ENCODE measurements at regions not wholly inside any gene's neighbourhood (a gene's known extent, or its start where the extent isn't known, plus 50 kb on each side); places are given as distances from the start of the nearest gene placed in this dataset.

GRCh38 chr7:41103331-41103730 is 599.6 kb downstream of the INHBA start:
- POLR2A ChIA-PET (ENCODE audit: partially characterized antibody): no interaction called here
- Histone ChIP-seq H3K14ac (ENCODE audit: insufficient read length) (no peak overlapping the region), H3K56ac (replicated peaks; ENCODE audit: insufficient read length, low read depth, low read length) (no peak overlapping the region), H3K4me3 (ENCODE audit: extremely low read depth in 1 of 4, insufficient read depth in 2 of 4, low read depth in 3 of 4, low read length in 4 of 4) (no peak overlapping the region), H3K27me3 (replicated peaks in 1 of 4; ENCODE audit: control insufficient read depth in 3 of 4, extremely low read depth in 1 of 4, insufficient read depth in 3 of 4, low read length in 3 of 4) (peaks cover 0 to 1% (median 0%) of the 10 kb centered on the region in 4 experiments; a peak in 1 of 7 replicates), H3K79me2 (ENCODE audit: control insufficient read depth in 1 of 2, insufficient read depth in 2 of 2, low read length in 2 of 2) (no peaks in the 10 kb centered on the region), H3K4me2 (ENCODE audit: insufficient read depth in 1 of 2, low read depth in 2 of 2, low read length in 2 of 2) (no peak overlapping the region), H2BK120ac (replicated peaks; ENCODE audit: low read depth, low read length) (no peak overlapping the region), H2BK15ac (ENCODE audit: low read length) (no peak overlapping the region), H3K18ac (ENCODE audit: extremely low read depth, low read length) (no peak overlapping the region), H3K9ac (replicated peaks in 1 of 4; ENCODE audit: extremely low read depth in 1 of 4, low read depth in 3 of 4, low read length in 3 of 4) (no peak overlapping the region), H4K5ac (ENCODE audit: insufficient read length, low read depth, low read length) (no peak overlapping the region), H2BK20ac (ENCODE audit: low read length) (no peak overlapping the region), H3K4ac (replicated peaks; ENCODE audit: insufficient read length, low read depth, low read length) (no peak overlapping the region), H3K9me3 (ENCODE audit: insufficient read depth in 2 of 2, low read depth in 1 of 2, low read length in 1 of 2) (no peaks in the 10 kb centered on the region), H3K4me1 (replicated peaks in 1 of 4; ENCODE audit: control insufficient read depth in 3 of 4, insufficient read depth in 4 of 4, low read length in 3 of 4) (no peaks in the 10 kb centered on the region), H3K79me1 (ENCODE audit: low read depth, low read length) (no peaks in the 10 kb centered on the region), H2AFZ (ENCODE audit: low read length) (no peak overlapping the region), H3K36me3 (ENCODE audit: control insufficient read depth in 2 of 4, insufficient read depth in 4 of 4, low read length in 3 of 4) (no peaks in the 10 kb centered on the region), H4K20me1 (replicated peaks in 1 of 2; ENCODE audit: control insufficient read depth in 1 of 2, insufficient read depth in 2 of 2, low read length in 2 of 2) (no peaks in the 10 kb centered on the region), H4K91ac (replicated peaks; ENCODE audit: insufficient read length, low read length) (no peak overlapping the region), H2BK12ac (ENCODE audit: low read depth, low read length) (no peak overlapping the region), H3K23me2 (ENCODE audit: low read depth, low read length) (no peaks in the 10 kb centered on the region), H2BK5ac (ENCODE audit: low read depth, low read length) (no peak overlapping the region), H3K23ac (ENCODE audit: insufficient read length) (no peak overlapping the region), H2AK5ac (ENCODE audit: low read depth, low read length) (no peak overlapping the region), H3K27ac (ENCODE audit: low read depth, low read length) (no peak overlapping the region), H4K8ac (ENCODE audit: extremely low read depth, insufficient read depth, low read length) (no peak overlapping the region)
- CTCF ChIA-PET (ENCODE audit: partially characterized antibody): interaction anchor here (1.1 kb wide), 1 partner anchor 607 kb away, joined by 3 read pairs; no protein-coding TSS in a partner anchor
- DNase-seq (ENCODE audit: low read depth in 1 of 2, low spot score in 2 of 2) (no peak), FAIRE-seq (no peak)
- no peak for TF ChIP-seq YY1 (IDR thresholded peaks at IDR 0.05; ENCODE audit: low read depth, low read length)
- TF ChIP-seq EGR1 (IDR thresholded peaks at IDR 0.05; ENCODE audit: borderline replicate concordance, low read depth, low read length): no peak
- TF ChIP-seq CHD2 (IDR thresholded peaks at IDR 0.05; ENCODE audit: low read length): no peak
- TF ChIP-seq EZH2 (IDR thresholded peaks at IDR 0.05; ENCODE audit: low read depth, low read length, severe bottlenecking): no peak
- TF ChIP-seq, protein P1, sequence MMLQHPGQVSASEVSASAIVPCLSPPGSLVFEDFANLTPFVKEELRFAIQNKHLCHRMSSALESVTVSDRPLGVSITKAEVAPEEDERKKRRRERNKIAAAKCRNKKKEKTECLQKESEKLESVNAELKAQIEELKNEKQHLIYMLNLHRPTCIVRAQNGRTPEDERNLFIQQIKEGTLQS (IDR thresholded peaks at IDR 0.05; ENCODE audit: insufficient read depth, low read depth, low read length): no peak
- TF ChIP-seq RBBP5 (IDR thresholded peaks at IDR 0.05; ENCODE audit: borderline replicate concordance, low read depth, low read length): no peak
- no peak for TF ChIP-seq BRCA1 (IDR thresholded peaks at IDR 0.05; ENCODE audit: low read depth, low read length)
- TF ChIP-seq GABPA (IDR thresholded peaks at IDR 0.05; ENCODE audit: borderline replicate concordance, insufficient read depth, low read length): no peak
